Fibroblast of skin of scalp (primary cell): ENCODE measurements at regions not wholly inside any gene's neighbourhood (a gene's known extent, or its start where the extent isn't known, plus 50 kb on each side); places are given as distances from the start of the nearest gene placed in this dataset.
A peak's percentile ranks its signal among the peaks of the same experiment; 100 is the strongest.
"Not testable (repeated sequence)": the region's sequence is repeated elsewhere in the genome, so short reads cannot be mapped to it uniquely, and the experiment has no call there.

Experiments
- DNase-seq: peaks from one replicate; pipeline ENCODE4 v3.0.0-alpha.2; 2013

- DNase-seq: no peak
These were observed 139.4 kb upstream of the HCCS start for GRCh38 chrX:10971759-10972158.

GRCh38 chrX:10972706-10973105 is 138.4 kb upstream of the HCCS start:
- DNase-seq: peak; percentile 78

GRCh38 chrX:10974920-10975319 is 136.2 kb upstream of the HCCS start:
- DNase-seq: no peak

- DNase-seq: no peak
These were observed 131.2 kb upstream of the HCCS start for GRCh38 chrX:10979956-10980355.

GRCh38 chrX:10981506-10981905 is 129.6 kb upstream of the HCCS start:
- DNase-seq: peak; percentile 39

GRCh38 chrX:10983526-10983925 is 127.6 kb upstream of the HCCS start:
- no peak for DNase-seq

GRCh38 chrX:10984213-10984612 is 126.9 kb upstream of the HCCS start:
- DNase-seq: no peak

GRCh38 chrX:10986616-10987015 is 124.5 kb upstream of the HCCS start:
- peak; percentile 22 for DNase-seq

- no peak for DNase-seq
These were observed 122.5 kb upstream of the HCCS start for GRCh38 chrX:10988653-10989052.

GRCh38 chrX:10989386-10989785 is 121.7 kb upstream of the HCCS start:
- DNase-seq: peak; percentile 78

- no peak for DNase-seq
These were observed 120.7 kb upstream of the HCCS start for GRCh38 chrX:10990418-10990817.

- no peak for DNase-seq
These were observed 120.2 kb upstream of the HCCS start for GRCh38 chrX:10990976-10991375.

- DNase-seq: no peak
These were observed 119.0 kb upstream of the HCCS start for GRCh38 chrX:10992110-10992509.

GRCh38 chrX:11007076-11007475 is 104.1 kb upstream of the HCCS start:
- not testable (repeated sequence) for DNase-seq

GRCh38 chrX:11010476-11010875 is 100.7 kb upstream of the HCCS start:
- no peak for DNase-seq

- no peak for DNase-seq
These were observed 94.4 kb upstream of the HCCS start for GRCh38 chrX:11016728-11017127.

GRCh38 chrX:11022588-11022987 is 88.5 kb upstream of the HCCS start:
- DNase-seq: not testable (repeated sequence)

GRCh38 chrX:11039926-11040325 is 71.2 kb upstream of the HCCS start:
- no peak for DNase-seq

GRCh38 chrX:11040405-11040804 is 70.7 kb upstream of the HCCS start:
- no peak for DNase-seq

- no peak for DNase-seq
These were observed 70.1 kb upstream of the HCCS start for GRCh38 chrX:11040996-11041395.

GRCh38 chrX:11050013-11050412 is 61.1 kb upstream of the HCCS start:
- DNase-seq: no peak

- DNase-seq: no peak
These were observed 57.8 kb upstream of the HCCS start for GRCh38 chrX:11053351-11053750.

- no peak for DNase-seq
These were observed 54.6 kb upstream of the HCCS start for GRCh38 chrX:11056322-11057176.

GRCh38 chrX:11059933-11060332 is 51.2 kb upstream of the HCCS start:
- no peak for DNase-seq
